Osteocyte (in vitro differentiated cells): ENCODE measurements at regions not wholly inside any gene's neighbourhood (a gene's known extent, or its start where the extent isn't known, plus 50 kb on each side); places are given as distances from the start of the nearest gene placed in this dataset.
"Not testable (repeated sequence)": the region's sequence is repeated elsewhere in the genome, so short reads cannot be mapped to it uniquely, and the experiment has no call there.

Experiments used
- DNase-seq: peaks from one replicate; pipeline ENCODE4 v3.0.0; 2021; ENCODE audit warnings: mixed read lengths; ENCODE audit not compliant: unreplicated experiment; ENCODE audit errors: extremely low spot score
- H3K27ac Mint-ChIP-seq: one replicate; pipeline ENCODE4 v1.8.0; 2021; ENCODE audit warnings: mild to moderate bottlenecking, mixed read lengths; ENCODE audit not compliant: unreplicated experiment
- H3K27me3 Mint-ChIP-seq: one replicate; pipeline ENCODE4 v1.8.0; 2021; ENCODE audit warnings: mixed read lengths; ENCODE audit not compliant: unreplicated experiment
- H3K36me3 Mint-ChIP-seq: one replicate; pipeline ENCODE4 v1.8.0; 2021; ENCODE audit warnings: mixed read lengths; ENCODE audit not compliant: unreplicated experiment
- H3K4me1 Mint-ChIP-seq: one replicate; pipeline ENCODE4 v1.8.0; 2021; ENCODE audit warnings: mixed read lengths; ENCODE audit not compliant: unreplicated experiment
- H3K4me3 Mint-ChIP-seq: one replicate; pipeline ENCODE4 v1.8.0; 2021; ENCODE audit warnings: mild to moderate bottlenecking, moderate library complexity, mixed read lengths; ENCODE audit not compliant: unreplicated experiment
- H3K9me3 Mint-ChIP-seq: one replicate; pipeline ENCODE4 v1.8.0; 2021; ENCODE audit warnings: mixed read lengths; ENCODE audit not compliant: unreplicated experiment
- TF ChIP-seq, protein P1 (sequence below): fragments of 200-600 bp; sonication (generic); IDR thresholded peaks from 2 replicates; pipeline ENCODE4 v1.5.0; 2021; ENCODE audit warnings: antibody characterized with exemption, mild to moderate bottlenecking, moderate library complexity

DNA sequence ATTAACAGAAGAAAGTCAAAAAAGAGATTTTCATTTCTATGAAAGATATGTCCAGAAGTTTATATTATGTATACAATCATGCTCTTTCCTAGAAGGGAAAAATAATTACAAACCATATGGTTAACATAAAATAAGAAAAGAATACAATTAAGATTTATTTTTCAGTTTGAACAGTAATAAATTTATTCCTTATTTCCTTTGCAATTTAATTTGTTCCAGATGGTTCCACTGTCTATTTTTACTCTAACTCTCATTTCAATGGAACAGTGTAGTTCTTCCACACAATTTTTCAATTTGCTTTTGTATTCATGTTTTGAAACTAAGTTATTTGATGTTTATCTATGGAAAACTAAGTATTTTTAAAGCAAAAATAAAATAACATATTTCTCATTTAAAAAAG, 1026.3 kb downstream of the TAF11L14 start:
- TF ChIP-seq, protein P1, sequence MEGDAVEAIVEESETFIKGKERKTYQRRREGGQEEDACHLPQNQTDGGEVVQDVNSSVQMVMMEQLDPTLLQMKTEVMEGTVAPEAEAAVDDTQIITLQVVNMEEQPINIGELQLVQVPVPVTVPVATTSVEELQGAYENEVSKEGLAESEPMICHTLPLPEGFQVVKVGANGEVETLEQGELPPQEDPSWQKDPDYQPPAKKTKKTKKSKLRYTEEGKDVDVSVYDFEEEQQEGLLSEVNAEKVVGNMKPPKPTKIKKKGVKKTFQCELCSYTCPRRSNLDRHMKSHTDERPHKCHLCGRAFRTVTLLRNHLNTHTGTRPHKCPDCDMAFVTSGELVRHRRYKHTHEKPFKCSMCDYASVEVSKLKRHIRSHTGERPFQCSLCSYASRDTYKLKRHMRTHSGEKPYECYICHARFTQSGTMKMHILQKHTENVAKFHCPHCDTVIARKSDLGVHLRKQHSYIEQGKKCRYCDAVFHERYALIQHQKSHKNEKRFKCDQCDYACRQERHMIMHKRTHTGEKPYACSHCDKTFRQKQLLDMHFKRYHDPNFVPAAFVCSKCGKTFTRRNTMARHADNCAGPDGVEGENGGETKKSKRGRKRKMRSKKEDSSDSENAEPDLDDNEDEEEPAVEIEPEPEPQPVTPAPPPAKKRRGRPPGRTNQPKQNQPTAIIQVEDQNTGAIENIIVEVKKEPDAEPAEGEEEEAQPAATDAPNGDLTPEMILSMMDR, result no peak
- no peak for DNase-seq
- H3K4me1 Mint-ChIP-seq, result no peaks in the 10 kb centered on the region
- no peak overlapping the region for H3K27ac Mint-ChIP-seq
- H3K9me3 Mint-ChIP-seq, result no peaks in the 10 kb centered on the region
- no peak overlapping the region for H3K4me3 Mint-ChIP-seq
- no peaks in the 10 kb centered on the region for H3K27me3 Mint-ChIP-seq
- H3K36me3 Mint-ChIP-seq, result no peaks in the 10 kb centered on the region

DNA sequence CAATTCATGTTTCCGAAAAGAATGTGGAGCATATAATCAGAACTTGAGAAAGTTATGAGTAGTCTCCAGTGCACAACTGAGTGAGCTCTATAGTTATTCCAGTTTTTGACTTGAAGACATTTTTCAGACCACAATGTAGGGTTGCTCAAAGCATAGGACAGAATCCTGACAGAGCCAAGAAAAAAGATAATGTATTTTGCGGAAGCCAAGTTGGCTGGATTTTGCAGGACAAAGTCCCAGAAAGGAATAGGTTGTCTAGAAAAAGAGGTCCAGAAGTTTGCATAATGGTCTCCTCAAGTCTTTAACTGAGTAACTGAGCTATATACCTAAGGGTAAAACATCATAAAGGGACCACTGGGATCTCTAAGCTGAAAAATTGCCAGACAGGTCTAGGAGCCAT, 1028.0 kb downstream of the TAF11L14 start:
- H3K36me3 Mint-ChIP-seq, result no peaks in the 10 kb centered on the region
- H3K27me3 Mint-ChIP-seq, result no peaks in the 10 kb centered on the region
- no peak overlapping the region for H3K27ac Mint-ChIP-seq
- no peaks in the 10 kb centered on the region for H3K9me3 Mint-ChIP-seq
- DNase-seq, result no peak
- no peaks in the 10 kb centered on the region for H3K4me1 Mint-ChIP-seq
- TF ChIP-seq, protein P1, result no peak
- H3K4me3 Mint-ChIP-seq, result no peak overlapping the region

DNA sequence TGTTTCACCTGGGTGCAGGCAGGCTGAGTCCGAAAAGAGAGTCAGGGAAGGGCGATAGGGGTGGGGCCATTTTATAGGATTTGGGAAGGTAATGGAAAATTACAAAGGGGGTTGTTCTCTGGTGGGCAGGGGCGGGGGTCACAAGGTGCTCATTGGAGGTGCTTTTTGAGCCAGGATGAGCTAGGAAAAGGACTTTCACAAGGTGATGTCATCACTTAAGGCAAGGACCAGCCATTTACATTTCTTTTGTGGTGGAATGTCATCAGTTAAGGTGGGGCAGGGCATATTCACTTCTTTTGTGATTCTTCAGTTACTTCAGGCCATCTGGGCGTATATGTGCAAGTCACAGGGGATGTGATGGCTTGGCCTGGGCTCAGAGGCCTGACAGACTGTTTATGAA, 1040.0 kb downstream of the TAF11L14 start:
- not testable (repeated sequence) for H3K36me3 Mint-ChIP-seq, H3K27me3 Mint-ChIP-seq, H3K4me3 Mint-ChIP-seq, H3K9me3 Mint-ChIP-seq, H3K27ac Mint-ChIP-seq, DNase-seq, H3K4me1 Mint-ChIP-seq

DNA sequence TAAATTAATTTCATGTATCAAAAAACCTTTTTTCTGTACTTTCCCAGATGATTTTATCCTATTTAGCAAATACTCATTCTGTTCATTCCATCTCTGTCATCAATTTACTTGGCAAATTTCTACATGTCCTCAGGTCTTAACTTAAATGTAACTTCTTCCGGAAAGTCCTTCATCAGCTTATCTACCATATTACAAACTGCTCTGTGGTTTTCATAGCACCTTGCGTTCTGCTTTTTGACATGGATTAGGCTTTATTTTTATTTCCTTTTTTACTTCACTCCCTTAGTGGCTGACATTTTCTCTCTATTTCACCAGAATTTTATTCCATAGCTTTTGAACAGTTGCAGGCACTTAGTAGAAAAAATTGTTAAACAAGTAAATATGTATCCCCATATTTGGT, 1040.8 kb downstream of the TAF11L14 start:
- Mint-ChIP-seq H3K4me1 (no peaks in the 10 kb centered on the region), H3K36me3 (no peaks in the 10 kb centered on the region), H3K27ac (no peak overlapping the region), H3K4me3 (no peak overlapping the region), H3K27me3 (peaks cover 1% of the 10 kb centered on the region), H3K9me3 (no peaks in the 10 kb centered on the region)
- TF ChIP-seq, protein P1, result no peak
- DNase-seq, result no peak

DNA sequence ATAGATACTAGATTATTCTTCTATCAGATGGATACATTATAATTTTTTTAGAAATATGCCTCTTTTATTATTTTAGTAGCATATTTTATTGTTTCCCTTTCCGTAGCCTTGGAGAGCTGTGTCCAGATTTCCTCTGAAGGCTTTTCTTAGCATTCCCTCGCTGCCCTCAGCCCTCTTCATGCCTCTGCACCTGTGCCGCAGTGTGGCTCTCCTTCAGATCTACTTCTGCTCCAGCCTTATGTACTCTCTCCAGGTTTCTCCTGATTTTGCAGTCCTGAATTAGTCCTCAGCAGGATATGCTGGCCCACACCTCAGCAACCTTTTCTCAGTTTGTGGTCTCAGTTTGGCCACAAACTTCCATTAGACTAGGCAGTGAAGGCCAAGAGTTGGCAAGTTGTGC, 1052.0 kb downstream of the TAF11L14 start:
- no peak overlapping the region for H3K4me3 Mint-ChIP-seq
- H3K36me3 Mint-ChIP-seq, result no peaks in the 10 kb centered on the region
- no peak overlapping the region for H3K27ac Mint-ChIP-seq
- TF ChIP-seq, protein P1, result no peak
- no peak for DNase-seq
- no peaks in the 10 kb centered on the region for H3K9me3 Mint-ChIP-seq
- H3K4me1 Mint-ChIP-seq, result no peaks in the 10 kb centered on the region
- peaks cover 9% of the 10 kb centered on the region for H3K27me3 Mint-ChIP-seq

DNA sequence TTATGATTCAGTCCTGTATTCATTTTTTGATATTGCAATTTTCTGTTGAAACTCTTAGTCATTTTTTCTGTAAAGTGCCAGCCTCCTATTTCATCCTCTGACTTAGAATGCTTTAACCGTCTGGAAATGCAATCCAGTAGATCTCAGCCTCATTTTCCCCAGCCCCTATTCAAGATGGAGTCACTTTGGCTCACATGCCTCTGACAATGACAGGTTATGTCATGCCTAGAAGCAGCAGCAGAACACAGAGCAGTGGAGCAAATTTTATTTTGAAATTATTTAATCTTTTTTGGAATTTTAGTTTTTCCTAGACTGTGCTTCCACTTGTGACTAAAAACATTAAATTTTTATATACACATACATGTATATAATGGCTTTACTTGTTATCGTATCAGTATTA, 1053.2 kb downstream of the TAF11L14 start:
- Mint-ChIP-seq H3K4me3 (no peak overlapping the region), H3K9me3 (no peaks in the 10 kb centered on the region), H3K4me1 (no peaks in the 10 kb centered on the region), H3K27me3 (peaks cover 9% of the 10 kb centered on the region), H3K36me3 (no peaks in the 10 kb centered on the region), H3K27ac (no peak overlapping the region)
- no peak for DNase-seq
- TF ChIP-seq, protein P1, result no peak
